ENCODE measurements at regions not wholly inside any gene's neighbourhood (a gene's known extent, or its start where the extent isn't known, plus 50 kb on each side); places are given as distances from the start of the nearest gene placed in this dataset.

DNA sequence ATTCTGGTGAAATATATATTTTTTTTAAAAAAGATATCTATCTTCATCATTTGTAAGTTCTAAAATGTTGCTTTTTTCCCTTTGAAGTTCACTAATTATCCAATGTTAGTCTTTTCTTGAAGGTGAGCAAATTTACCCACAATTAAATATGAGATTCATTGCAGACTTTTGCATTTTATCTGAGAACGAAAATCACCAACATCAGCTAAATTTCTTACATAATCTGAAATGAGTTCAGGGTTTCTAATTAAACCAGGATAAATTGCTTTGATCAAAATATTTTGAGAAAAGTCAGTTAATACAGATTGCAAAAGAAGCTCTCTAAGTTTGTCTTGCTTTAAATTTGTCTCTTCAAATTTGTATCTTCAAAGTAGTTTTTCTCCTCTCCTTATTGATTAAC is 486.4 kb upstream of the FSTL5 start:
- TF ChIP-seq, protein P1, sequence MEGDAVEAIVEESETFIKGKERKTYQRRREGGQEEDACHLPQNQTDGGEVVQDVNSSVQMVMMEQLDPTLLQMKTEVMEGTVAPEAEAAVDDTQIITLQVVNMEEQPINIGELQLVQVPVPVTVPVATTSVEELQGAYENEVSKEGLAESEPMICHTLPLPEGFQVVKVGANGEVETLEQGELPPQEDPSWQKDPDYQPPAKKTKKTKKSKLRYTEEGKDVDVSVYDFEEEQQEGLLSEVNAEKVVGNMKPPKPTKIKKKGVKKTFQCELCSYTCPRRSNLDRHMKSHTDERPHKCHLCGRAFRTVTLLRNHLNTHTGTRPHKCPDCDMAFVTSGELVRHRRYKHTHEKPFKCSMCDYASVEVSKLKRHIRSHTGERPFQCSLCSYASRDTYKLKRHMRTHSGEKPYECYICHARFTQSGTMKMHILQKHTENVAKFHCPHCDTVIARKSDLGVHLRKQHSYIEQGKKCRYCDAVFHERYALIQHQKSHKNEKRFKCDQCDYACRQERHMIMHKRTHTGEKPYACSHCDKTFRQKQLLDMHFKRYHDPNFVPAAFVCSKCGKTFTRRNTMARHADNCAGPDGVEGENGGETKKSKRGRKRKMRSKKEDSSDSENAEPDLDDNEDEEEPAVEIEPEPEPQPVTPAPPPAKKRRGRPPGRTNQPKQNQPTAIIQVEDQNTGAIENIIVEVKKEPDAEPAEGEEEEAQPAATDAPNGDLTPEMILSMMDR (IDR thresholded peaks at IDR 0.05) = no peak
- no peak for TF ChIP-seq POLR2A (IDR thresholded peaks at IDR 0.05)
